ACHN (cell line): ENCODE measurements at regions not wholly inside any gene's neighbourhood (a gene's known extent, or its start where the extent isn't known, plus 50 kb on each side); places are given as distances from the start of the nearest gene placed in this dataset.
"Not testable (repeated sequence)": the region's sequence is repeated elsewhere in the genome, so short reads cannot be mapped to it uniquely, and the experiment has no call there.

Experiments used
- DNase-seq: peaks from one replicate; pipeline ENCODE4 v3.0.0-alpha.2; 2015
- in situ Hi-C: cut with HindIII; loops from 2 replicates; pipeline ENCODE4 v1.10.0; 2017; ENCODE audit warnings: low sequenced_read_pairs, low pct_ligation_motif_present, low pct_unique_long_range_greater_than_20kb

DNA sequence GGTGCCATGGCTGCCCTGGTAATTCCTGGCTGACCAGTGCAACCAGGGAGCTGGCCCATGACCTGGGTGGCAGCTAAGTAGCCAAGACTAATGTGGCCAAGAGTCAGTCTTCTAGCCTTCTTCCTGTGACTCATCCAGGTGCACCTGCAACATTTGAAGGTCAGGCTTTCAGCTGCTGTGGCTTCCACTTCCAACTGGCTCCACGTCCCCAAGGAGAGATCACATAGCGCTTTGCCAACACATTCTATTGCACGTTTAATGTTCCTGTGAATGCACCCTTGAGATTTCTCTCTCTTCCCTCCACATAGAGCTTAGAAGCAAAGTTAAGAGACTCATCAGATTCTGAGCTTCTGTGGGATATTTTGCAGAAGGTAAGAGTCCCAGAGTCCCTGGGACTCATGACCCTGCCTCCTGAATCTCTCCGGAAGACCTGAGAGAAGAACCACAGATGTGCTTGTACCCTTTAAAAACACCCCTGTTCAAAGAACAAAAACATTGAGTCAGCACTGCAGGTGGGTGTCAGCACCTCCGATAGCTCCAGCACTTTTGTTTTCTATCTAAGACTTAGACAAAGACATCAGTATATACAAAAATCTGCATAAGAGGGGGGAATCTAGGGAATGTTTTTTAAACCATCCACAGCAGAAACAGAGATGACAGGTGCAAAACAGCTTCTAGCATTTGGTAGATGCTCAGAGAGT is 88.5 kb upstream of the DRD5 start:
- DNase-seq, in situ Hi-C loops: not testable (repeated sequence)

DNA sequence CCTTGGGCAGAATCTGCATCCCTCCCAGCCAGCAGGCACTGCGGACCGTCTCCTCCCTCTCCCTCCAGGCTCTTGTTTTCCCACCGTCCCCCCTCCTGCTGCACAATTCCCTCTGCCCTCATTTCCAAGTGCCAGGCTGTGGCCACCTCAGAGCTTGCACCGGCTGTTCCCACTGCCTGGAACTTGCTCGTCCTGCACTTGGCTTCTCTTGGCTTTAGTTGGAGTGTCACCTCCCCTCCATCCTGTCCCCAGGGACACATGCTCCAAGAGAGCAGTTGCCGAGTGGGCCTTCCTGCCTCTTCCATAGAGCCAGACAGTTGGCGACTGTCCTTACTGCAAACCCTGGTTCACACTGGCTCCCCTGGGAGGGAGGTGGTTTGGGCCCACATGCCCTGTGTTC is 87.0 kb upstream of the DRD5 start:
- in situ Hi-C loops, DNase-seq: not testable (repeated sequence)

DNA sequence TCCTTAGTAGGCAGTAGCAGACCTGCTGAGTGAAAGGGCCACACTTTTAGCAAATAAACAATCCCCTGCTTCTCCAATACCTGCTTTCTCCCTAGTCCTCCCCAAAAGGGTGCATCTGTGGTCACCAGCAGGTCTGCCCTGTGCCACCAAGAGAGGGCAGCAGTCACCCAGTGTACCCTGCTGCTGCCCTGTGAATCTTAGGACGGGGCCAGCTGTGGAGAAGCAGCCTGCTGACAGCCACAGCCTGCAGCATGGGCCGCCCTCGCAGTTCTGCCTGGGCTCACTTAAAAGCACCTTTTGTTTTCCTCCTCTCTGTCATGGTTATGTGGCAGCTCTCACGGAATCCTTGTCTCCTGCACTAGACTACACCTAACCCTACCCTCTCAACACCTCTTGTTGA is 85.4 kb upstream of the DRD5 start:
- in situ Hi-C loops, DNase-seq: not testable (repeated sequence)

DNA sequence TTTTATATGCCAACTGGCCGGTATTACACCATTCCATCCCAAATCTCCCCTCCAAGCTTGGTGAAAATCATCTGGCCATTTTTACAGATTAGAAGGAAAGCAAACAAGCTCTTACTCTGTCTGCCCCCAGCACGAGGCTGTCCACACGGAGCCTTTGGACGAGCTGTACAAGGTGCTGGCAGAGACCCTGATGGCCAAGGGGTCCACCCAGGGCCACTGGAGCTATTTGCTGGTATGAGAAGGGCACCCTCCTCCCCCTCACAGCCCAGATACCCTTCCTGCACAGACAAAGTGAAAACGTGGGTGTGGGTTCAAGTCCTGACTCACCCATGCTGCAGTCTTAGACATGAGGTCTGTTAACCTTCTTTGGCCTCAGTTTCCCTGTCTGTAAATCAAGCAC is 84.9 kb upstream of the DRD5 start:
- DNase-seq, in situ Hi-C loops: not testable (repeated sequence)

DNA sequence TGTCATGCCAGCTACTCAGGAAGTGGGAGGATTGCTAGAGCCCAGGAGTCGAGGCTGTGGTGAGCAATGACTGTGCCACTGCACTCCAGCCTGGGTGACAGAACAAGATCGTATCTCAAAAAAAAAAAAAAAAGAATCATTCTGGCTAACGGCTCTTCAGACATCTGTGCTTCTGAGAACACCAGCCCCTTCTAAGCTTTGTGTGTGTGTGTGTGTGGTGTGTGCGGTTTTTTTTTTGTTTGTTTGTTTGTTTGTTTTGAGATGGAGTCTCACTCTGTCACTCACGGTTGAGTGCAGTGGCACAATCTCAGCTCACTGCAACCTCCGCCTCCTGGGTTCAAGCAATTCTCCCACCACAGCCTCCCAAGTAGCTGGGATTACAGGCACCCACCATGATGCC is 79.4 kb upstream of the DRD5 start:
- DNase-seq, in situ Hi-C loops: not testable (repeated sequence)

DNA sequence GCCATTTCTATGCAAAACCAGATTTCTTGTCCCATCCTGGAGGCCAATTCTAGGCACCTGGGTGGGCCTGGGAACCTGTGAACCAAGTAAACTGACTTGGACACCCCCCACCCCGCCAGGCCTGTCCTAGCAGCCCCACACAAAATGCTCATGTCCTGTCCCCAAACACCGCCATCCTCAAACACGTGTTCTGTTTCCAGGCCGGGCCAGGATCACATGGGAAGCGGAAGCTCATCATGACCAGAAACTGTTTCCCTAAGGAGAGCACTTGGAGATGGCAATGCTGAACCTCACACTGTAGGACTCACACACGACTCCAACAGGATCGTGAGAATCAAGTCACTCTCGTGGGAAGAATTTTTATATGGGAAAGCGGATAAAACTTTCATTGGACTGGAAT is 78.7 kb upstream of the DRD5 start:
- in situ Hi-C loops, DNase-seq: not testable (repeated sequence)

DNA sequence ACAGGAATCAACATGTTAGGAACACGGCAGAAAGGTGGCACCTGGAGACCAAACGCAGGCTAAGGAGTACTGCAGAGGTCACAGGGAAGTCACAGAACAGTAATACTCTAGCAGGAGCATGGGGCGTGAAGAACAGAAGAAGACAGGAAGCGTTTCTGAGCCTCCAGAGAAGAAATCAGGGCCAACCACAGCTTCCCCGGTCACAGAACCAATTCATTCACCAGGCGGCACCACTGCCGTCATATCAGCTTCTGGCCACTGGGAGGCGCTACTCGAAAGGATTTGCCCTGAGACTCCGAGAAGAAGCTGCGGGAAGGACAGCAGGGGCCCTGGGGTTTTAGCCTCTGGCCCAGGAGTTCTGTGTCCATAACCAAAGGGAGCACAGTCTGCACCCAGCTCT is 78.0 kb upstream of the DRD5 start:
- in situ Hi-C loops, result no loop called here

DNA sequence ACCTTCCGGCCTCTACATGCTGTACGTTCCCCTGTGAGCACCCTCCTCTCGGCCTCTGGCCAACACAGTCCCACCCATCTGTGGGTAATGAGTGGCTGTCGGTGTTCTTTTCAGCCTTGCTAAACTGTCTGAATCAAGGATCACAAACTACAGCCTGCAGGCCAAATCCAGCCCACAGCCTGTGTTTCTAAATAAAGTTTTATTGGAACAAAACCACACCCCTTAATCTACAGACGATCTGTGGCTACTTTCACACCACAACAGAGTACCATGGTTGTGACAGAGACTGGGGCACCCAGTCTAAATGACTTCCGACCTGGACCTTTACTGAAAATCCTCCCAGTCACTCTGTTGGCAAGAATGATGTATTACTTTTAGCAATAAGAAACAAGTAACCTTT is 77.3 kb upstream of the DRD5 start:
- DNase-seq, in situ Hi-C loops: not testable (repeated sequence)

More for the DNA sequence above, 78.0 kb upstream of the DRD5 start:
- DNase-seq, result peak; percentile 50

DNA sequence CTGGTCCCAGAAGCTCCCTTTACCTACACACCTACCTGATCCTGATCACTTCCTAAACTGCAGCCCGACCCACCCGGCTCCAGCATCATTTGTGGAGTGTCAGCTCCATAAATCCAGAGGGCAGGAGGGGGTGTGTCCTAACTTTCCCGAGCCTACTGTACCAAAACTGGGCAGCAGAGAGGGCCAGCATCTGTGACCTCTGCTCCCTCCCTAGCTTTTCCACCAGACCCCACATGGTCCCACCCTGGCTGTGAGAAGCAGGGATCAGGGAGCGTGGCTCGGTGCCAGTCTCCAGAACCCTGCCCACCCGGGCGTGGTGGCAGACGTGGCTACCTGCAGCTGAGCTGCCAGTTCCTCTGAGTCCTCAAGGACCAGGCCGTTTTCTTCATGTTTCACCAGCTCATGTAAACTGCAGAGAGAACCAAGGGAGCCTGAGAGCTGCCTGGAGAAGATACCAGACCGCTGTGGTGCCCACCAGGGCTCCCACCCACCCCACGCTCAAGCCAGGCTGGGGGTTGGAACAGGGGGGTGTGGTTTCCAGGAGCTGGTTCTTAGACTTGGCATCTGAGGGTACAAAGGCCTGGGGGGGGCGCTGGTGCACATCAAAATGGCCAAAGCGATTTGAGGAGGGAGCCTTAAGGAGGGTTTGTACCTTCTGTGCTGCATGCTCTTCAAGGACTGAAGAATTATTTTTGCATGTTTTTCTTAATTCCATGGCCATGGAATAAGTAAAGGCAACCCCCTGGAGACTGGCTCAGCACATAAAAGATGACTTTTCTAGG is 76.7 kb upstream of the DRD5 start:
- in situ Hi-C loops, result no loop called here
- DNase-seq, result no peak

DNA sequence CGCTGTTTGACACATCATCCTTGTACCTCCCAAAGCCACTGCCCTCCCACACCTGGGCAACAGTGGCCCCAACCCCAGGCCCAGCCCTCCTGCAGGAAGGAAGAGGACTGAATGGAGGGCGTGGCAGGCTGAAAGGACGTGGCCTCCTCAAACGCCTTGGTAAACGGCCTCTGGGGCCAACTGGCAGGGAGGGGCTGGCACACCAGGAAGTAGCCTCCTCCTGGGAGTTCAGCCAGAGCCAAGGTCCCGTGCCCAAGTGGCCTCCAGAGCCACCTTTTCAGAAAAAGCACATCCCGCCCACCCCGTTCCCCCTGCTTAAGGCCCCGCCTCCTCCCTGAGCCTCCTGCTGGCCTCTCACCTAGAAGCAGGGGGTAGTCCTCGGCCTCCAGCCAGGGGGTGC is 74.2 kb upstream of the DRD5 start:
- in situ Hi-C loops, DNase-seq: not testable (repeated sequence)

DNA sequence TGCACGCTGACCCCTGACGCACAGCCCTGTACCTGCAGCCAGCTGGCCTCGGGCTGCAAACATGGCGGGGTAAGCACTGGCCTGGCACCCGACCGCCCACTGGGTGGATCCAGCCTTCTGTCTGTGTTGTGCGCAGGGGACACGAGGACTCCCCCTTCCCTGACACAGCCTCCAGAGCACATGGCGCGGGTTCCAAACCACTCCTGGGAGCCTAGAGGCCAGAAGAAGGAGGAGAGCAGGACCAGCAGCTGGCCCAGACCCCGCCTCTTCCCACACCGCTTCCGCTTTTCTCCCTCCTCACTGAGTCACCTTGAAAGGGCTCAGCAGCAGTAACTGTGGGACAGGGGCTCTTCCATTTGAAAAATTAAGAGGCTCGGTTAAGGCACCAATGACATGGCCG is 73.5 kb upstream of the DRD5 start:
- in situ Hi-C loops, DNase-seq: not testable (repeated sequence)

DNA sequence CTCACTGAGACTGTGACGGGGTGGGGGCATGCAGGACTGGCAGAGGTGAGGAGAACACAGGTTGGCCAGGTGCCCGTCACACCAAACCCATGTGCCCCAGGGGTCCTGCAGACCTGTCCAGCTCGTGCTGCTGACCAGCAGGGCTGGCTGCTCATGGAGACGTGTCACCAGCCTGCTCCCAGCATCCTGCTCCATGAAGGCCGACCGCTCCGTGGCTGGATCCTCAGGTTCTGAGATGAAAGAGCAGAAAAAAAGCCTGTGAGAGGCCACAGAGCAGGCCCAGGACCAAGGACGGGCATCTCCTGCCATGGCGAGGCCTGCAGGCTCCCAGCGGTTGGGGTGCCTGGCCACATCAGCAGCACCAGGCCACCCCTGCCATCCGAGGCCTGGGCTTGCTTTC is 71.7 kb upstream of the DRD5 start:
- DNase-seq, result no peak
- in situ Hi-C loops, result no loop called here

DNA sequence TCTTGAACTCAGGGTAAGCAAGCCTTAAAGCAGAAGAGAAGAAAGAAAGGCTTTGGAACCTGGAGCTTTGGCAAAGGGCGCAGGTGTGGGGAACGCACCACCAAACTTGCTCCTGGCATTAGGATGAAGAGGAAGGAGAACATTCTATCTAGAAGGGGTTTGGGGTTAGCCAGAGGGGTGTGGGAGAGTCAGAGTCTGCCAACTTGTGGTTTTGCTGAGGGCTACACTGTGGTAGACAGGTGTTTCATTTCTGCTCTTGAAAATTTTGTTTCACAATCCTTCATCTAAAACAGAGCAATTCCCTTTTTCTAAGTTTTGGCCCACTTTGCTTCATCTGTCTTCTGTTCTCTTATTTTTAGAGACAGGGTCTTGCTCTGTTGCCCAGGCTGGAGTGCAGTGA is 66.2 kb upstream of the DRD5 start:
- in situ Hi-C loops, result not testable (repeated sequence)

DNA sequence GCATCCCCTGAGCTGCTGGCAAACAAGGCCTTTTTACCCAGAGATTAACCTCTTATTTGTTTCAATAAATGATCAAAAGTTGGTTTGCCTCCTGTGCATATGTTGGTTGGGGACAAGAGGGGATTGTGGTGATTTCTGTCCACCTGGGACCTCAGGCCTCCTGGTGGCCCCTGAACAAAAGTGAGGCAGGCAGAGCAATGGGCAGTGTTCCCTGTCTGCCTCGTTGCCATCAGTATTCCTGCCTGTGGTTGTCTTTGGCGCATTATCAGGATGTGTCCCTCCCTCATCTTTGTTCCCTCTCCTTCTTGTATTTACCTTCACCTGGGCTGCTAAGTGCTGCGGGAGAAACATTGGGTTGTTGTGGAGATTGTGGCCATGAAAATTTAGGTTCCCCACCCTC is 65.3 kb upstream of the DRD5 start:
- DNase-seq, result no peak
- in situ Hi-C loops, result no loop called here

More for the DNA sequence above, 66.2 kb upstream of the DRD5 start:
- DNase-seq, result not testable (repeated sequence)

DNA sequence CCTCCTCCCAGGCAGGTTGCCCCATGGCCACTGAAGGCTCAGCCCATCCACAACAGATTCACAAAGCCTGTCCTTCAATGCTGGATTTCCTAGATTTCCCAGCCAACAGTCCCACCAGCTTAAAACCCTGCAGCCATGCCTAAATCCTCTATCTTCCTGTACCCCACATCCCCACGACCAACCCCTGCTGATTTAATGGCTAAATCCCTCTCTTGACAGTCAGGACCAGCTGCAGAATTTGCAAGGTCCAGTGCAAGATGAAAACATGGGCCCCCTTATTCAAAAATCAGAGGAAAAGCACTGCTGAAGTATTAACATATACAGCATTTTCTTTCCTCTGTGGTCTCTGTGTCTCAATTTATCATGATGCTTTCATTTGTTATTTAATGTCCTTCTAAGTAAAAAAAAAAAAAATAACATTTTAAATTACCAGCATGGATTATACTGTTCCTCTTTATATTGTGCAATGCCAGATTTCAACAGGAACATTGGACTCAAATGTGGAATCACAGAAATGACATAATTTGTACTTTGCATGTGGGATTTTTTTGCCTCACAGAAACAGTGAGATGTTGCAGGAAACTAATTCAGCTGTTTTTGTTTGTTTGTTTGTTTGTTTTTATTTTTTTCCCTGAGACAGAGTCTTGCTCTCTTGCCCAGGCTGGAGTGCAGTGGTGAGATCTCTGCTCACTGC is 63.0 kb upstream of the DRD5 start:
- DNase-seq, in situ Hi-C loops: not testable (repeated sequence)

DNA sequence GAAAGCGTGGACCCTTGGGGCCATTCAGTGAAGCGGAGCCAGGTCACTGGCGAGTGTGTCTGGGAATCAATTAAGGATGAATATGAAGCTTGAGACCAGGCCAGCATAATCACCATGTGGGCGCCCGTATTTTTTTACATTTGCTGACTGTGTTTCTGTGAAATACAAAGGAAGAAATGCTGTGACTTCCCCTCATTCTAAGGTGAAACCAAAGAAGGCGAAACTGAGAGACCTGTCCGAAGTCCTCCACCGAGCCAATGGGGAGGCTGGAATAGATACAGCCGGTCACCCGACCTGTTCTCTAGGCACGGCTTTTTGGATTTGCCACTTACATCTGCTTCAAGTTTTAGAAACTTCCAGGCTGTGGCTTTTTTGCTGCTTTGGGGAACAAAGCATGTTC is 59.3 kb upstream of the DRD5 start:
- in situ Hi-C loops, DNase-seq: not testable (repeated sequence)
